ENCODE measurements at regions not wholly inside any gene's neighbourhood (a gene's known extent, or its start where the extent isn't known, plus 50 kb on each side); places are given as distances from the start of the nearest gene placed in this dataset.

GRCh38 chr11:112628676-112629075 lies 332.5 kb upstream of the NCAM1 start:
- TF ChIP-seq CTCF (IDR thresholded peaks at IDR 0.05): no peak
- TF ChIP-seq, protein P1, sequence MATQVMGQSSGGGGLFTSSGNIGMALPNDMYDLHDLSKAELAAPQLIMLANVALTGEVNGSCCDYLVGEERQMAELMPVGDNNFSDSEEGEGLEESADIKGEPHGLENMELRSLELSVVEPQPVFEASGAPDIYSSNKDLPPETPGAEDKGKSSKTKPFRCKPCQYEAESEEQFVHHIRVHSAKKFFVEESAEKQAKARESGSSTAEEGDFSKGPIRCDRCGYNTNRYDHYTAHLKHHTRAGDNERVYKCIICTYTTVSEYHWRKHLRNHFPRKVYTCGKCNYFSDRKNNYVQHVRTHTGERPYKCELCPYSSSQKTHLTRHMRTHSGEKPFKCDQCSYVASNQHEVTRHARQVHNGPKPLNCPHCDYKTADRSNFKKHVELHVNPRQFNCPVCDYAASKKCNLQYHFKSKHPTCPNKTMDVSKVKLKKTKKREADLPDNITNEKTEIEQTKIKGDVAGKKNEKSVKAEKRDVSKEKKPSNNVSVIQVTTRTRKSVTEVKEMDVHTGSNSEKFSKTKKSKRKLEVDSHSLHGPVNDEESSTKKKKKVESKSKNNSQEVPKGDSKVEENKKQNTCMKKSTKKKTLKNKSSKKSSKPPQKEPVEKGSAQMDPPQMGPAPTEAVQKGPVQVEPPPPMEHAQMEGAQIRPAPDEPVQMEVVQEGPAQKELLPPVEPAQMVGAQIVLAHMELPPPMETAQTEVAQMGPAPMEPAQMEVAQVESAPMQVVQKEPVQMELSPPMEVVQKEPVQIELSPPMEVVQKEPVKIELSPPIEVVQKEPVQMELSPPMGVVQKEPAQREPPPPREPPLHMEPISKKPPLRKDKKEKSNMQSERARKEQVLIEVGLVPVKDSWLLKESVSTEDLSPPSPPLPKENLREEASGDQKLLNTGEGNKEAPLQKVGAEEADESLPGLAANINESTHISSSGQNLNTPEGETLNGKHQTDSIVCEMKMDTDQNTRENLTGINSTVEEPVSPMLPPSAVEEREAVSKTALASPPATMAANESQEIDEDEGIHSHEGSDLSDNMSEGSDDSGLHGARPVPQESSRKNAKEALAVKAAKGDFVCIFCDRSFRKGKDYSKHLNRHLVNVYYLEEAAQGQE (IDR thresholded peaks at IDR 0.05; ENCODE audit: insufficient read depth in 1 of 2, low read depth in 2 of 2, low read length in 1 of 2): no peak
